8988T (cell line): ENCODE measurements at regions not wholly inside any gene's neighbourhood (a gene's known extent, or its start where the extent isn't known, plus 50 kb on each side); places are given as distances from the start of the nearest gene placed in this dataset.
"Not testable (repeated sequence)": the region's sequence is repeated elsewhere in the genome, so short reads cannot be mapped to it uniquely, and the experiment has no call there.

Experiments used
- DNase-seq: peaks from one replicate; pipeline ENCODE4 v3.0.0; 2011

DNA sequence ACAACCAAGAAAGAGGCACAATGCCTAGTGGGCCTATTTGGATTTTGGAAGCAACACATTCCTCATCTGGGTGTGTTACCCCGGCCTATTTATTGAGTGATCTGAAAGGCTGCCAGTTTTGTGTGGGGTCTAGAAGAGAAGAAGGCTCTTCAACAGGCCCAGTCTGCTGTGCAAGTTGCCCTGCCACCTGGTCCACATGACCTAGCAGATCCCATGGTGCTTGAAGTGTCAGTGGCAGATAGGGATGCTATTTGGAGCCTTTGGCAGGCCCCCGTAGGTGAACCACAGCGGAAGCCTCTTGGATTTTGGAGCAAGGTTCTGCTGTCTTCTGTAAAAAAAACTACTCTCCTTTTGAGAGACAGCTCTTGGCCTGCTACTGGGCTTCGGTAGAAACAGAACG lies 820.1 kb downstream of the TMTC2 start:
- no peak for DNase-seq

DNA sequence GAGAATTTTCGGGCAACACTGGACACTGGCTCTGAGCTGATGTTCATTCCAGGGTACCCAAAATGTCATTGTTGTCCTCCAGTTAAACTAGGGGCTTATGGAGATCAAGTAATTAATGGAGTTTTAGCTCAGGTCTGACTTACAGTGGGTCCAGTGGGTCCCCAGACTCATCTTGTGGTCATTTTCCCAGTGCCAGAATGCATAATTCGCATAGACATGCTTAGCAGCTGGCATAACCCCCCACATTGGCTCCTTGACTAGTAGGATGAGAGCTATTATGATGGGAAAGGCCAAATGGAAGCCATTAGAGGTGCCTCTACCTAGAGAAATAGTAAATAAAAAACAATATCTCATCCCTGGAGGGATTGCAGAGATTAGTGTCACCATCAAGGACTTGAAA lies 818.9 kb downstream of the TMTC2 start:
- DNase-seq = no peak

DNA sequence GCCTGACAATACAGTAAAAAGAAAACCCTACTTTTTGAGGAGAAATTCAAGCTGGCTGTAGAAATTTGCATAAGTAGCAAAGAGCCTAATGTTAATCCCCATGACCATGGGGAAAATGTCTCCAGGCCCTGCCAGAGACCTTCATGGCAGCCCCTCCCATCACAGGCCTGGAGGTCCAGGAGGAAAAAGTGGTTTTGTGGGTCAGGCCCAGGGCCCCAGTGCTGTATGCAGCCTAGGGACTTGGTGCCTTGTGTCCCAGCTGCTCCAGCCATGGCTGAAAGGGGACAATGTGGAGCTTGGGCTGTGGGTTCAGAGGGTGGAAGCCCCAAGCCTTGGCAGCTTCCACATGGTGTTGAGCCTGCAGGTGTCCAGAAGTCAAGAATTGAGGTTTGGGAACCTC lies 813.2 kb downstream of the TMTC2 start:
- not testable (repeated sequence) for DNase-seq

DNA sequence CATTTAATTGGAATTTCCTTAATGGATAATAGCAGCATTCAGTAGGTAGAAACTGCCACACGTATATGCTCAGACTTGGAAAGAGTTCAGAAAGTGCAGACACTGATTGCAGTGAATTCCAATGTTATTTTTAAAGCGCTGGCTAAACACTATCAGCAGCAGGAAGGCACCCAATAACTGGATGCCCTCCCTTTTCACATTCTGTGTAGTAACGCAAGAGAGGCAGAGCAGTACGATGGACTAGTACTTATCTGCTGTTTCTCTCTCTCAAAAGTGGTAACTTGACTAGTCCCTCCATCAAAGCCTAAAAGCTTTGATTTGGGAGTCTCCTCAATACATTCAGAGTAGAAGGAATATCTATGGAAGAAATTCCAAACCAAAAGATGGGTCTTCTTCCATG lies 791.0 kb downstream of the TMTC2 start:
- no peak for DNase-seq

DNA sequence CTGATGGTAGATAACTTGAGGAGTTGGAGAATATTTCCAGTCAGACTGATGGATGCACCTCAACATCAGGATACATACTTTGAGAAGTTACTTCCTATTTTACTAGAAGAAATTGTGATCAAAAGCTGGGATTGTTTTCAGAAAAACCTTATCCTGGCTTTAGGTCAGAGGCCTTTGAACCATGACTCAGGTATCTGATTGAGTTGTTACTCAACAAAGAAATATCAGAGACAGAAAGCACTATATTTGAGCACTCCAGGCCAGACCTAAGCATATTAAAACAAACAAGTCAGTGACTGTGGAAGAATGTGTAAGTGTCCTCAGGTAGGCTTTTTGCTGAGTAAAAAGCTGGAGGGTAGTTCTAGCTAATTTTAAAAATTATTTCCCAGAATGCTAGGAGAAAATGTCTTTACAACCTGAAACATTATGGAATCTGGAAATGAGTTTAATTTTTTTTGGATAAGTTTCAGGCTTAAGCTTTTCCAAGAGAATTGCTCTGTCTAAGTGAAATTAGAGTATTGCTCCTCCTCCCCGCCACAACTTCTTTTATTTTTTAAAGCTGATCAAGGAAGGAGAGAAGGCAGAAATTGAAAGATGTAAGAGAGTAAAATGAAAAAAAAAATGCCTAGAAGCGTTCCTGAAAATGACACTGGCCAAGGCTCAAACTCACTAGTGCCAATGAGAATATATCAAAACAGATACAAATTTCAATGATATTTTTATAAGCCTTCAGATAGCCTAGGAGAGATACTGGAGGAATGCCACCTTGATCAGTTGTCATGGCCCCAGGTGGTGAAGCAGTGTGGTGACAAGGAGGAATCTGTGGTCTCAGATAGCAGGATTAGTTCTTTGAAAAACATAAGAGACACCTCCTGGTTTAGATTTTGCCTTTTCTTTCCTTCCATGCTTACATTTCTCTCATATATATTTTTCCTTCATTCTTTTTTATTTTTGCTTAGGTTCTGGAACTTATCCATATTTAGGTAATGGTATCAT lies 790.3 kb downstream of the TMTC2 start:
- DNase-seq = no peak

DNA sequence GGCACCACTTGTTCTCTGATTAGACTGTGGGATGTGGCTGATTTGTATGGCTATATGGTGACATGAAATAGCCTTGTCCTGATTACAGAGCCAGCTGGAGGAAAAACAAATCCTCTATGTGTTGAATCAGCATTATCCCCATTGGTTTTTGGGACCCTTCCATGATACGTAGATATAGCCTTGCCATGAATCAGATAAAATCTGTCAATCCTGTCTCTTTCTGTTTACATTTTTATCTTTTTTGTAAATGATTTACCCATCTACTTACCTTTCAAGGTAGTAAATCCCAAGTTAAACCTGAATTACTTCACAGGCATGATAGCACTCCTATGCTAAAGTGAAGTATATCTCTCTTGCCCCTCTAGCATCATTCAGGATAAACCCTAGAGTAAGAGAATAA lies 789.3 kb downstream of the TMTC2 start:
- no peak for DNase-seq

DNA sequence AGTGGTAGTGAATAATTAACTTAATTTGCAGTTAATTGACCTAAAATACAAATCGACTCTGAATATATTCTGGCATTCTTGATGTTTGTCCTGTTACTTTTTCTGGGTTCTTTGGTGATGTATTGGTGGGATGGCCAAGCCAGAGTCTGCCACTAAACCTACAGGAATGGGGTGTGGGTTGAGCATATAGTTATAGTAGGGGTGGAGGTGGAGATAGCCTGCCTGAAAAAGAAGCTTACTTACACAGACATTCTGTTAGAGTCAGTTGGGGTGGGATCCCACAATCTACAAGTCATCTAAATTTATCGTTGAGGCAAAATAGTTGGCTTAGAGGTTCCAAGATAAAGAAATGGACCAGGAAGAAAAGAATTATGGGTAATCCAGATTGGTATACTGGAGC lies 787.7 kb downstream of the TMTC2 start:
- no peak for DNase-seq

DNA sequence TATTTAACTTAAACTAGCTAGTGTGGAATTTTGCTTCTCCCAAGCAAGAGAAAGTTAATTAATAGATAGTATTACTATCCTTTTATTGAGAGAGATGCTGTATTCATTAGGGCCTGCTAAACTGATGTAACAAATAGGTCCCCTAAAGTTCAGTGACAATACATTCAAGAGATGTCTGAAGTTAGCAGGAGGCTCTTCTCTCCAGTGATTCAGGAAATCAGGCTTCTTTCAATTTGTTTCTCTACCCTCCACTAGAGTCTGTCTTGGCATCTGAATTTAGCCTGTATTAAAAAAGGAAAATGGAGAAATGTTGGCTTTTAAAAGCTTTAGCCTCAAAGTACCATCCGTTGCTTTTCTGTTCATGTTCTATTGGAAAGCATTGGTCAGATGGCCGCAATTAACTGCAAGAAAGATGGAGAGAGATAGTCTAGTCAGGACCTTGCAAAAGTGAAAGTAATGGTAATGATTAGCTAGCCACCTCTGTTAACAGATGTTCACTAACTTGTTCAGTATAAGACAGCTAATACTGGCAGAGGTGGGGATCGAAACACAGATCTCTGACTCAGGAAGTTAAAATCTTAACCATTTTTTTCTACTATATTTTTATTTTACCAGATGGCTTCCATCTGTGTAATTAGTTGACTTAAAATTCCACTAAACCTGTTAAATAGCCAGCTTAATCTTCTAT lies 786.8 kb downstream of the TMTC2 start:
- DNase-seq = no peak

DNA sequence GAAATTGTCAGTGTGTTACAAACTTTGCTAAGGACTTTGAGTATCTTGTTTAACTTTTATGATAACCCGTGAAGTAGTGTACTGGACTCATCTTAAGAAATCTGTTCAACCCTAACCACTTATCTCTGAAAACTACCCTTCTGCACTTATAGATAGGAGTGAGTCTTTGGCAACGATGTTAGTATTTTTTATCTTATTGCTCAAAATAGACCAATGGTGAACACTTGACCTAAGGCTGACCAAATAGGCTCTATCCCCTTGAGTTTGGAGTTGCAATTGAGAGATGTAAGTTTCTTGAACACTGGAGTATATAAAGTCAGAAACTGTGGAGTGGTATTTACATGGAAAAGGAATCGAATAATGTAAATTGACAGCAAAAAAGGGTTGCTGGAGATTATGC lies 786.1 kb downstream of the TMTC2 start:
- DNase-seq = no peak

DNA sequence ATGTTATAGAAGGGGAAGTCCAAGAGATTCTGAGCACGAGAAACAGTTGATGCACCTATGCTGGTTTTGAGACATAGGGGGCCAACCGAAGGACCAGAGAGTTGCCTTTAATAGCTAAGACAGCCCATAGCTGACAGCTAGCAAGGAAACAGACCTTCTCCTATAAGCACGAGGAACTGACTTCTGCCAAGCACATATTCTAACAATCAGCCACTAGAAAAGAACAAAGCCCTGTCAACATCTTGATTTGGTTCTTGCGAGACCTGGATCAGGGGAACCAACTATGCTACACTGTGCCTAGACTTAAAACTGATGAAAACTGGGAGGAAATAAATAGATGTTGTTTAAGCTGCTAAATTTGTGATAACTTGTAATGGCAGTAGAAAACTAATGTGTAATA lies 785.6 kb downstream of the TMTC2 start:
- no peak for DNase-seq

DNA sequence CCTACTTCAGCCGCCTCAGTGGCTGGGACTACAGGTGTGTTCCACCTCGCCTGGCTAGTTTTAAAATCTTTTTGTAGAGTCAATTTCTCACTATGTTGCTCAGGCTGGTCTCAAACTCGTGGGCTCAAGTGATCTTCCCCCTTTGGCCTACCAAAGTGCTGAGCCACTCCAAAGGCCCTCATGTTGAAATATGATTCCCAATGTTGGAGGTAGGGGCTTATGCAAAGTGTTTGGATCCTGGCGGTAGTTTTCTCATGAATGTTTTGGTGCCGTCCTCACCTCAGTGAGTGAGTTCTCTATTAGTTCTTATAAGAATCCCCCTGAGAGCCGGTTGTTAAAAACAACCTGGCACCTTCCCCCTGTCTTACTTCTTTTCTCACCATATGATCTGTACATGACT lies 784.6 kb downstream of the TMTC2 start:
- DNase-seq = no peak

DNA sequence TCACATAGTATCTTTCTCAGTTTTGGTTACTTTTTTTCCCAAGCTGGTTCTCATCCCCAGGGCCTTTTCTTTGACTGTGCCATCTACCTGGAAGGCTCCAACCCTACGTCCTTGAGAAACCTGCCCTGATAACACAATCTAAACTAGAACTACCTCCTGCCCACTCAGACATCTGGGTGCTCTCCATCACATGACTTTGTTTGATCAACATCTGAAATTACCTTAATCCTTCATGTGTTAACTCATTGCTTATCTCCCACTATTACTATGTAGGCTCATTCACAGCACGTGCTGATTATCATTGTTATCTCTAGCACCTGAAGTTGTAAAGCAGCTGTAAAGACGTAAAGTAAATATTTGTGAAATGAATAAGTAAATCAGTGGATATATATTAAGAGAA lies 784.0 kb downstream of the TMTC2 start:
- DNase-seq = no peak

DNA sequence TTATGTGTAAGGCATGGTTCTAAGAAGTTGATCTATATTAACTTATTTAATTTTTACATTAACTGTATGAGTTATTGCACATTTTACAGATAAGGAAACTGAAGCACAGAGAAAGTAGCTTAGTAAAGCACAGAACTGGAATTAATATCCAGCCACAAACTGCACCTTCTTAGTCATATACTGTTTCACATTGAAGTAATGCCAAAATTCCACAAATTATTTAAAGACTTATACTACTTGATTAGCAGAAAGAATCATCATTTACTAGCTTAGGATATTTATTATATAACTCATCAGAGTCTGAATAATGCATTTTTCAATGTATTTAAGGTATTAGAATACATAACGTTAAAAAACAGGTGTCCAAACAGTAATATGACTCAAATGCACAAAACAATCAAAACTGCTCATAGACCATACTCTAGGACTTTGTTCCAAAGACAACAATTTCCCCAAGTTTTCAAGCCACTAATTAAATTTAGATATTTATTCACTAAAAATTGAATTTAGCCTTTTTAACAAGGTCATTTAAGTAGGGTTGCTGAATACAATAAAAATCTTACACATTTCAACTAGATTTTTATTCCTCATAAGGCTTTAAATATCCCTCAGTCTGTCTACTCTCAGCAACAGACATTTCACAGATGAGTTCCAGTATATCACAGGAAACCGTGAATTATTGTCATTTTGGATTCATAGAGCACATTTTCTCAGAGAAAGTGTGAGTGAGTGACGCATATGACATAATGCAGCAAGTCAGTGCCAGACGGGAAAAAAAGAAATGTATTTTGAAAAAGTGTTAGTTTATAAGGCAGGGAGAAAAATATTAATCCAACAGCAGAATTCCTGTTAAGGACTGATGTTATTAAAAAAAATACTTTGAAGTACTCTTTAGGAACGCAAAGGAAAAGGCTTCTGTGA lies 782.5 kb downstream of the TMTC2 start:
- DNase-seq = no peak

DNA sequence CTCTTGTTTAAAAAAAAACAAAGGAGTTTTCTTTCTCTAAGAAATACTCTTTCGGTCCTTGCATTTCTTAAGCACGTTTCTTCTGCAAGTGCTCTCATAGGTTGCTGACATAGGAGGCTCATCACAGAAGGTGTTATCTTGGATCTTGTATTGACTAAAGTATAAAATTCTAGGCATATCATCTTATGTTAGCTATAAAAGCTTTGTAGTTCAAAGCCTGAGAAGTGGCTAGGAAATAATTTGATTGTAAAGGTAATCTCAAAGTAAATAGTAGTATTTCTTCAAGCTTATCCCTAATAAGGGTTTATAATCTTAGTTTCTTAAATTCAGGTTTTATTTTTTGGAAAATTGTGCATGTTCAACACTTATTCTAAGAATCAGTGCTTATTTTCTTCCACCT lies 778.9 kb downstream of the TMTC2 start:
- DNase-seq = no peak

DNA sequence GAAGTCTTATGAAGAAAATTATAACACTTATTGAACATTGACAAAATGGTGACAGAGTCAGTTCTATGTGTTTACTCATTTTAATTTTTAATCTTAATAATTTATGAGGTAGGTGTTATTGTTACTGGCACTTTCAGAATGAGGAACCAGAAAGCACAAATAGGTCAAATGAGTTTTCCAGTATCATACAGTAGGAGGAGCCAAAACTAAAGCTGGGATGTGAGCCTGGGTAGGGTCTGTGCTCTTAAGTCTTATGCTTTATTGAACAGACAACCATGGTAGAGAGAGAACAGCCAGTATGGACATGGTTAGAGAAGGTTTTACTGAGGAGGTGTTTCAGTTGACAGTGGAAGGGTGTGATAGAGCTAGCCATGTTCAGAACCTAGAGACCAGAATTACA lies 775.7 kb downstream of the TMTC2 start:
- no peak for DNase-seq

DNA sequence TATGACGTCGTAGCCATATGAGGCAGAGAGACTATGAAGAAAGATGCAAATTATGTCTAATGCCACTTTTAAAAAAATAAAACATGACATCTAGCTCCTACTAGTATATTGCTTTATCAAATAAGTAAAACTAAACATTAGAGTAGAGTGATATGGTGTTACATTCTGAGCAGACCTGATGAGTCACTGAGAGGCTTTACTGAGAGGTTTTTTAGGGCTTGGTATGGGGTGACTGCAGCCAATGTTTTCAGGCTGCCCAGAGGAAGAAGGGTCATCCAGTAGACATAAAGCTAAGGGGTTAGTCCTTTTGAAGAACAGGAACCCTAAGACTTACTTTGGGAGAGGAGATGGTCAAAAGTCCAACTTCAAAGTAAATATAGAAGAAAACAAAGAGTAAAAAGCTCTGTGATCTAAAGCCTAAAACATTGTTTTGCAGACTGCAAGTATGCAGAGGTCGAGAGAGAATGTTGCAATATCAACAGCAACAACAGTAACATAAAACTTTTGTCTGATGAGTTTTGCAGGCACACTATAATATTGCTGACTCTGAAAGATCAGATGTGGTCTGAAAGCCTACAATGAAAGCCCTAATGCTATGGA lies 774.7 kb downstream of the TMTC2 start:
- DNase-seq = no peak

DNA sequence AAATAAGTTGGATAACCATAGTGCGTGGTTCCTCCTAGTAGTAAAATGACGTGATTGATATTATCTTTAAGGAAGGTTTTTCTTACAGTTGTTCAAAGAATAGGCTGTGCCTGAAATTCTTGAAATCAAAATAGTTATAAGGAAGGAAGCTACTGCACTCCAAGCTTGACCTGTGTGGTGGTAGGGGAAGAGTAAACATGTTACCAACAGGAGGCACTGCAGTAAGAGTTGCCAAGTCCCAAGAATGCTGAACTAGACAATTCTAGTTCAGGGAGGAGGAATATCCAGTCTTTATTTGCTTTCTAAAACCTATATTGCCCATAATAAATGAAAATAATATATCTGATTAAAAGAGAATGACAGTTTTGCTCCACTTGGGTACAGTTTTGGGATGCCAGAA lies 764.5 kb downstream of the TMTC2 start:
- DNase-seq = no peak

DNA sequence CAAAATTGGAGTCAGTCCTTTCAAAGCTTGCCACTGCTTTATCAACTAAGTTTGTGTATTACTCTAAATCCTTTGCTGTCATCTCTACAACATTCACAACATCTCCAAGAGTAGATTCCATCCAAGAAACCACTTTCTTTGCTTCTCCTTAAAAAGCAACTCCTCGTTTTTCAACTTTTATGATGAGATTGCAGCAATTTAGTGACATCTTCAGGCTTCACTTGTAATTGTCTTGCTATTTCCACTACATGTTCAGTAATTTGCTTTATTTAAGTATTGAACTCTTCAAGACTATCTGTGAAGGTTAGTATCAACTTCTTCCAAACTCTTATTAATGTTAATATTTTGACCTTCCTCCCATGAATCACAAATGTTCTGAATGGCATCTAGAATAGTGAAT lies 747.9 kb downstream of the TMTC2 start:
- DNase-seq = no peak

DNA sequence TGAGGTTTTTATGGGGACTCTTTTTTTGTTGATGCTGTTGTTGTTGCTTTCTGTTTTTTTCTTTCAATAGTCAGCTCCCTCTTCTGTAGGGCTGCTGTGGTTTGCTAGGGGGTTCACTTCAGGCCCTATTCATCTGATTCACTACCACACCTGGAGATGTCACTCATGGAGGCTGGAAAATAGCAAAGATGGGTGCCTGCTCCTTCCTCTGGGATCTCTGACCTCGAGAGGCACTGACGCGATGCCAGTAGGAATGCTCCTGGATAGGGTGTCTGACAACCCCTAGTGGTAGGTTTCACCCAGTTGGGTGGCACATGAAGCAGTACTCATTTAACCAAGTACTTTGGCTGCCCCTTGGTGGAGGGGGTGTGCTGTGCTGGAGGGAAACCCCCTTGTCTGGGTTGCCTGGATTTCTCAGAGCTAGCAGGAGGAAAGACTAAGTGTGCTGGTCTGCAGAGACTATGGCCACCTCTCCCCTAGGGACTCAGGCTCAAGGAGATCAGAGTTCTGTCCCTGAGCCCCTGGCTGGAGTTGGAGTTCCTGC lies 745.5 kb downstream of the TMTC2 start:
- no peak for DNase-seq

DNA sequence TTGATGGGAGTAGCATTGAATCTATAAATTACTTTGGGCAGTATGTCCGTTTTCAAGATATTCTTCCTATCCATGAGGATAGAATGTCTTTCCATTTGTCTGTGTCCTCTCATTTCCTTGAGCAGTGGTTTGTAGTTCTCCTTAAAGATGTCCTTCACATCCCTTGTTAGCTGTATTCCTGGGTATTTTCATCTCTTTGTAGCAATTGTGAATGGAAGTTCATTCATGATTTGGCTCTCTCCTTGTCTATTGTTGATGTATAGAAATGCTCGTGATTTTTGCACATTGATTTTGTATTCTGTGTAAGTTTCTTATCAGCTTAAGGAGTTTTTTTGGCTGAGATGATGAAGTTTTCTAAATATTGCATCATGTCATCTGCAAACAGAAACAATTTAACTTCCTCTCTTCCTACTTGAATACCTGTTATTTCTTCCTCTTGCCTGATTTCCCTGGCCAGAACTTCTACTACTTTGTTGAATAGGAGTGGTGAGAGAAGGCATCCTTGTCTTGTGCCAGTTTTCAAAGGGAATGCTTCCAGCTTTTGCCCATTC lies 741.0 kb downstream of the TMTC2 start:
- DNase-seq = not testable (repeated sequence)

DNA sequence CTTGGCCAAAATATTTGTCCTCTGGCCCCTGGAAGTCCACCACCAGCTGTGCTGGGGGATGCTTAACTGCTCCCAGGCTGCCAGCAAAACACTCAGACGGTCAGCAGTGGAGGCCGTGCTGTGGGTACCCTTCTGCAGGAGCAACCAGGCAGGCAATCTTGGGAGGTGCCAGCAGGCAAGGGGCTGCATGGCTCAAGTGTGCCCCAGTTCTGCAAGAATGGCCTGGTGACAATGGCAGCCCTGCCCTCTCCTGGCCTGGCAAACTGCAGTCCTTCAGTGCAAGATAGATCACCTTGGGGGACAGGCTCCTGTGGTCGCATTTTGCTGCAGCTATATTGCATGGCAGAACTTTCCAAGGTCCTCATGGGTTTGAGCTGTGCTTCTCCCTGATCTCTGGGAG lies 728.3 kb downstream of the TMTC2 start:
- DNase-seq = no peak

DNA sequence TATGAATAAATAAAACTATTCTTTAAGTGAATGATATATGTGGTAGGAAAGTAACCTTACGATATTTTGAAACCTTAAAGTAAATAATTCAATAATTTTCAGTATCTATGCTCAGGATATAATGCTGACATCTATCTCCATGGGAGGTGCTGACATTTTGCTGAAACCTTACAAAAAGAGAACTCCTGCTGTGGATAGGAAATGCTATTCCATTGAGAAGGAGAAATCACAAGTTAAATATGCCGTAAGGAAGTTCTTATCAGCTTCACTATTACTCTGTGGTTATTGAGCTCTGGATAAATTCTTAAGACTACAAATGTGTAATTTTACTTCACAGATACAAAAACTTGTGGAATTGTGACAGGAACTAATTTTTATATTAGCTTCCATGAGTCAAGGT lies 722.1 kb downstream of the TMTC2 start:
- no peak for DNase-seq
